Stimulated activated naive CD8-positive, alpha-beta T cell treated with anti-CD3 and anti-CD28 coated beads, Interleukin-15, Interleukin-2, amounts not matched to agents 100 ng/mL and 50 ng/mL, for 24 hours (primary cell): ENCODE measurements at regions not wholly inside any gene's neighbourhood (a gene's known extent, or its start where the extent isn't known, plus 50 kb on each side); places are given as distances from the start of the nearest gene placed in this dataset.
A peak's percentile ranks its signal among the peaks of the same experiment; 100 is the strongest.

Experiments
- H3K27ac Mint-ChIP-seq: one replicate; pipeline ENCODE4 v1.8.0; 2021; ENCODE audit warnings: mild to moderate bottlenecking, mixed read lengths
- H3K27me3 Mint-ChIP-seq: one replicate; pipeline ENCODE4 v1.8.0; 2021; ENCODE audit warnings: mixed read lengths
- H3K36me3 Mint-ChIP-seq: one replicate; pipeline ENCODE4 v1.8.0; 2021; ENCODE audit warnings: low read depth, mixed read lengths
- H3K4me1 Mint-ChIP-seq: one replicate; pipeline ENCODE4 v1.8.0; 2021; ENCODE audit warnings: low read depth, mixed read lengths
- H3K4me3 Mint-ChIP-seq: one replicate; pipeline ENCODE4 v1.8.0; 2021; ENCODE audit warnings: mild to moderate bottlenecking, mixed read lengths
- H3K9me3 Mint-ChIP-seq: one replicate; pipeline ENCODE4 v1.8.0; 2021; ENCODE audit warnings: mixed read lengths

GRCh38 chr6:33915134-33915533 lies 111.3 kb upstream of the MLN start:
- no peaks in the 10 kb centered on the region for H3K9me3 Mint-ChIP-seq
- peaks cover 27% of the 10 kb centered on the region for H3K4me1 Mint-ChIP-seq
- H3K4me3 Mint-ChIP-seq: no peak overlapping the region
- H3K36me3 Mint-ChIP-seq: no peaks in the 10 kb centered on the region
- no peaks in the 10 kb centered on the region for H3K27me3 Mint-ChIP-seq
- no peak overlapping the region for H3K27ac Mint-ChIP-seq

- Mint-ChIP-seq H3K4me3 (peak overlapping the region; percentile 30), H3K36me3 (no peaks in the 10 kb centered on the region), H3K4me1 (peaks cover 27% of the 10 kb centered on the region), H3K9me3 (no peaks in the 10 kb centered on the region), H3K27me3 (no peaks in the 10 kb centered on the region), H3K27ac (peak overlapping the region; percentile 8)
Measured at GRCh38 chr6:33914645-33915044, 110.8 kb upstream of the MLN start.

DNA sequence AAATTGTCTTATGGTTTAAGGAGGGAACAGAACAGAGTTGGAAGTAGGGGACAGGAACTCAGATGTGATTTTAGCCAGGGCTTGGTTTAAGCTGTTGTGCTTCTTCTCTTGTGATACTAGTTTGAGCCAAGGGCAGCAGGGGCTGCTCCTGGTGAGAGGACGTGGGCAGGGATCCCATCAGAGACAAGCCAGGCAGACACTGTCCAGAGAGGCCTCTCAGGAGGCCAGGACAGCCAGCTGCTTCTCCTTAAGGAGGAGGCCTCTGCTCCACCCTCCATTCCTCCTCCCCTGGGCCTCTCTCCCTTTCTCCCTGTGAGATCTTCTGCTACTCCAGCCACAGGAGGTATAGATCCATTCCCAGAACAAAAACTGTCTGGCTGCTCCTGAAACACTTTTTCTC lies 108.4 kb upstream of the MLN start:
- Mint-ChIP-seq H3K9me3 (no peaks in the 10 kb centered on the region), H3K36me3 (no peaks in the 10 kb centered on the region), H3K4me1 (peaks cover 31% of the 10 kb centered on the region), H3K27ac (no peak overlapping the region), H3K4me3 (no peak overlapping the region), H3K27me3 (no peaks in the 10 kb centered on the region)

- H3K27ac Mint-ChIP-seq: peak overlapping the region; percentile 17
- H3K4me3 Mint-ChIP-seq: no peak overlapping the region
- H3K27me3 Mint-ChIP-seq: no peaks in the 10 kb centered on the region
- H3K36me3 Mint-ChIP-seq: no peaks in the 10 kb centered on the region
- H3K9me3 Mint-ChIP-seq: no peaks in the 10 kb centered on the region
- H3K4me1 Mint-ChIP-seq: peaks cover 38% of the 10 kb centered on the region
Measured at GRCh38 chr6:33911488-33911887, 107.7 kb upstream of the MLN start.

GRCh38 chr6:33910594-33910993 lies 106.8 kb upstream of the MLN start:
- H3K27ac Mint-ChIP-seq: no peak overlapping the region
- H3K27me3 Mint-ChIP-seq: no peaks in the 10 kb centered on the region
- no peaks in the 10 kb centered on the region for H3K9me3 Mint-ChIP-seq
- H3K36me3 Mint-ChIP-seq: no peaks in the 10 kb centered on the region
- peaks cover 44% of the 10 kb centered on the region for H3K4me1 Mint-ChIP-seq
- no peak overlapping the region for H3K4me3 Mint-ChIP-seq

GRCh38 chr6:33909737-33910136 lies 105.9 kb upstream of the MLN start:
- Mint-ChIP-seq H3K9me3 (no peaks in the 10 kb centered on the region), H3K4me1 (peaks cover 44% of the 10 kb centered on the region), H3K36me3 (no peaks in the 10 kb centered on the region), H3K4me3 (no peak overlapping the region), H3K27me3 (no peaks in the 10 kb centered on the region), H3K27ac (no peak overlapping the region)

DNA sequence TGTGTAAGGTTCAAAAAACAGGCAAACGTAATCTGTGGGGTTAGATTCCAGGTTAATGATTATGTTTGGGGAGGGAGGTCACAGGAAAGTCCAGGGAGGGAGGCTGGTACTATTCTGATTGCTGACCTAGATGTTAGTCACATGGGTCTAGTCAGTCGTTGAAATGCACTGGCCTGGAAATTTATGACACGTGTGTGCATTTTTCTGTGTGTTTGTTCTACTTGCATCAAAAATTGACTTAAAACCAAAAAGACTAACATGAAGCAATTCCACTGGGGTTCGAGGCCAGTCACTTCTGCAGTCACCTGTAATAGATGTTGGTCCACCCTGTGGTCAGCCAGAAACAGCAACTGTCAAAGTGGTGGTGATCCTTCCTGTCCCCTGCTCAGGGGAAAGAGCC lies 104.2 kb upstream of the MLN start:
- no peak overlapping the region for H3K27ac Mint-ChIP-seq
- no peaks in the 10 kb centered on the region for H3K36me3 Mint-ChIP-seq
- H3K27me3 Mint-ChIP-seq: no peaks in the 10 kb centered on the region
- no peak overlapping the region for H3K4me3 Mint-ChIP-seq
- H3K4me1 Mint-ChIP-seq: peaks cover 44% of the 10 kb centered on the region
- no peaks in the 10 kb centered on the region for H3K9me3 Mint-ChIP-seq

GRCh38 chr6:33907227-33907626 lies 103.4 kb upstream of the MLN start:
- Mint-ChIP-seq H3K36me3 (no peaks in the 10 kb centered on the region), H3K4me3 (no peak overlapping the region), H3K27ac (no peak overlapping the region), H3K27me3 (no peaks in the 10 kb centered on the region), H3K9me3 (no peaks in the 10 kb centered on the region), H3K4me1 (peaks cover 52% of the 10 kb centered on the region)

DNA sequence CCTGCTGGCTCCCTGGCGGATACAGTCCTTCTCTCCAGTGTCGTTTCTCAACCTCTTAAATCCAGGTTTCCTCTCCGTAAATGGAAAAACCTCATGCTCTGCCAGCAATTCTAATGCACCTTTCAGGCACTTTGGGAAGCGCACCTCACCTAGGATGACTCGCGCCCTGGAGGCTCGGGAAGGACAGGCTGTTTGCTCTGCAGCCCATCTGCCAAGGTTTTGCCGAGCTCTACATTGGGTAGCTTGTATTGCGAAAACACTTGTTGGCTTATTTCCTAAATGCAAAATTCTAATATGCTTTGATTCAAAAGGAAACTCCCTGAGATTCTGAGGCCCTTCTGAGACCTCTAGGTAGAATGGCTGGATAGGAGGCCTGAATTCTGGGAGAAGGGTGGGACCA lies 102.6 kb upstream of the MLN start:
- Mint-ChIP-seq H3K27ac (no peak overlapping the region), H3K4me3 (no peak overlapping the region), H3K27me3 (no peaks in the 10 kb centered on the region), H3K4me1 (peaks cover 54% of the 10 kb centered on the region), H3K36me3 (no peaks in the 10 kb centered on the region), H3K9me3 (no peaks in the 10 kb centered on the region)

DNA sequence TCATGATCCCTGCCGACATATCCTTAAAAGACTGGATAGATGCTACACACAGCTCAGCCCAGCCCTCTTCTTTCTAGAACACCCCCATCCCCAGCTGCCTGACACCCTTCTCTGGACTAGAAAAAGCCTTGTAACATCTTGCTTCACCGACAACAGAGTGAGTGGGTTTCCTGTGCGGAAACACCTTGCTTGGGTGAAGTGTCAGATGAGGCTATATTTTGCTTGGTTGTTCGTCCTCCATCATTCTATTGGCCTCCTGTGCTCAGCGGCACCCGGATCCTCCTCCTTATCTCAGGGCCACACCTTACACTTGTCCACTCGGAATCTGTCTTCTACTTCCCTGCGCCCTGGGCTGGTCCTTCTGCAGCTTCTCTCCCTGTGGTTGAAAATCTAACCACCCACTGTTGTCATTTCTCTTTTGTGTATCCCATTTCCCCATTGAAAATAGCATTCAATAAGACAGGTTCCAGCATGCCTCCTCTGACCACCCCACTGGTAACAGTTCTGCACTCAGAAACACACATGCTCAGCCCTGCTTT lies 101.3 kb upstream of the MLN start:
- Mint-ChIP-seq H3K27ac (peak overlapping the region; percentile 14), H3K4me1 (peaks cover 54% of the 10 kb centered on the region), H3K36me3 (no peaks in the 10 kb centered on the region), H3K4me3 (peak overlapping the region; percentile 15), H3K9me3 (no peaks in the 10 kb centered on the region), H3K27me3 (no peaks in the 10 kb centered on the region)

GRCh38 chr6:33904747-33905065 lies 100.9 kb upstream of the MLN start:
- H3K4me1 Mint-ChIP-seq: peaks cover 54% of the 10 kb centered on the region

DNA sequence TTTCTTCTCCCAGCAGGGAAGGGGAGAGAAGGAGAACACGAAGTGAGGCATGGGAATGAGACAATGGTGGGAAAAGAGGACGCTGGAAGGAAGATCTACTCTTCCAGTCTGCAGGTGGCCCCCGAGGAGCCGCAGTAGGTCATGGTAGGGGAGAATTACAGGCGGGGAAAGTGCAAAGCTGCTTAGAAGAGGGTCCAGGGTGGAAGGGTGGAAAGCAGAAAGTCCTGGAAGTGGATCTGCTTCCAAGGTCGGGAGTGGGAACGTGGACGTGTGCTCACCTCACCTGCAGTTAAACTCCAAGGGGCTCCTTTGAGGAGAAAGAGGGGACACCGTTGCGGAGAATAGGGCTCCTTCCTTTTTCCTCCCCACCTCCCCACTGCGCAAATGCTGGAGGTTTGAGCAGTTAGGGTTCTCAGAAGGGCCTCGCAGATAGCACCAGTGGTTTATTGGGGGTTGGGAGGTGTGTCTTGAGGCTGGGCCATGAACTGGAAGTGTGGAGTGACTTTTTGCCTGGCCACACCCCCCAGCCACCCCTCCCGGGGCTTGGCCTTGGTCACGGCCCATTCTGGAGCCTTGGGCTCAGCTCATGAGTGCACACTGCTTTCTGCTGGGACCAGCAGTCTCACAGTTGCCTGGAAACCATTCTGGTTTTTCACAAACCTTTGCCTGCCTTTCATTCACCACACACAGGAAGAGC lies 100.4 kb upstream of the MLN start:
- H3K4me1 Mint-ChIP-seq: peaks cover 54% of the 10 kb centered on the region
- H3K4me3 Mint-ChIP-seq: peak overlapping the region; percentile 44
- no peaks in the 10 kb centered on the region for H3K36me3 Mint-ChIP-seq
- no peaks in the 10 kb centered on the region for H3K9me3 Mint-ChIP-seq
- H3K27ac Mint-ChIP-seq: no peak overlapping the region
- no peaks in the 10 kb centered on the region for H3K27me3 Mint-ChIP-seq

More at GRCh38 chr6:33904747-33905065, 100.9 kb upstream of the MLN start:
- no peaks in the 10 kb centered on the region for H3K36me3 Mint-ChIP-seq
- H3K9me3 Mint-ChIP-seq: no peaks in the 10 kb centered on the region
- H3K27me3 Mint-ChIP-seq: no peaks in the 10 kb centered on the region
- no peak overlapping the region for H3K27ac Mint-ChIP-seq
- peak overlapping the region; percentile 15 for H3K4me3 Mint-ChIP-seq

- Mint-ChIP-seq H3K4me3 (peak overlapping the region; percentile 44), H3K9me3 (no peaks in the 10 kb centered on the region), H3K27ac (no peak overlapping the region), H3K4me1 (peaks cover 54% of the 10 kb centered on the region), H3K36me3 (no peaks in the 10 kb centered on the region), H3K27me3 (no peaks in the 10 kb centered on the region)
Measured at GRCh38 chr6:33903579-33903978, 99.8 kb upstream of the MLN start.

DNA sequence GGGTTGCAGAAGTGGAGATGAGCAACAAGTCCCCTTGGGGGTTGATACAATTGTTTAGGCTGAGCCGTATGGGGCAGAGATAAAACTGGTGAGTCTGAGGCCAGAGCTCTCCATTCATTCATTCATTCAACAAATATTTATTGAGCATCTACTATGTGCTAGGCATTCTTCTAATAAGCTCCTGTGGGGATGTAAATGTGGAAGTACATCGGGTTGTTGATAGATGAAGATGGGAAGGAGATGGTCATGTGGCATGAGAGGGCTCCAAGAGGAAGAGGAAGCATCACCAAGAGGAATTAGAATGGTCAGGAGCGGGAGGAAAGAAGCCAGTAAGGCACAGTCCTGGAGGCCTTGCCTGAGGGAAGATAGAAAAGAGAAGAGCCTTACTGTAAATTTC lies 98.7 kb upstream of the MLN start:
- Mint-ChIP-seq H3K9me3 (no peaks in the 10 kb centered on the region), H3K4me3 (no peak overlapping the region), H3K27me3 (no peaks in the 10 kb centered on the region), H3K36me3 (no peaks in the 10 kb centered on the region), H3K27ac (peak overlapping the region; percentile 3), H3K4me1 (peaks cover 52% of the 10 kb centered on the region)

DNA sequence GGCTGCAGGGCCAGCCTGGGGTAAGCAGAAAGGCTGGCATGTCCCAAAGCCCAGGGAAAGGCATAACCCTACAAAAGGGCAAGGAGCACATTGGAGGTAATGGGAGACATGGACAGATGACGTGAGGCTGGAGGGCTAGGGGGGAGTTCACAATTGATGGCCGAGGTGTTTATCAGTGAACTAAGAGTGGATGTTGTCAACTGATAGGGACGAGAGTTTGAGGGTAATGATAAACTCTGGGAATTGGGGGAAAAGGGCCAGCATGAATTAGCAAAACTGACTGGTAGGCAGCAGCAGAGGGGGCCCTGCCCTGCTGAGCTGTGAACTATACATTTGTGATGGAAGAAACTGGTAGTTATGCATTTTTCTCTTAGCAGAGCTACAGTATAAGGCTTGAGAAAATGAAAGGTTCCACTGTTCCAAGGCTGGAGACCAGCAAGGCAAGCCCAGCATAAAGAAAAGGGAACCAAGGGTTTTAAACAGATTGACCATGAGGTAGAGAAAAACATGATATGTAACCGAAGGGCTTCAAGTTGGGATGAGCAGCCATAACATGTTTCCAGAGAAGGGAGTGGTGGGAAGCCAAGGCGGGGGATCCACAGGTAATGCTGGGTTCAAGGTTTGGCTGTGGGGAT lies 98.1 kb upstream of the MLN start:
- Mint-ChIP-seq H3K4me1 (peaks cover 52% of the 10 kb centered on the region), H3K9me3 (no peaks in the 10 kb centered on the region), H3K4me3 (no peak overlapping the region), H3K27me3 (no peaks in the 10 kb centered on the region), H3K36me3 (no peaks in the 10 kb centered on the region), H3K27ac (no peak overlapping the region)

DNA sequence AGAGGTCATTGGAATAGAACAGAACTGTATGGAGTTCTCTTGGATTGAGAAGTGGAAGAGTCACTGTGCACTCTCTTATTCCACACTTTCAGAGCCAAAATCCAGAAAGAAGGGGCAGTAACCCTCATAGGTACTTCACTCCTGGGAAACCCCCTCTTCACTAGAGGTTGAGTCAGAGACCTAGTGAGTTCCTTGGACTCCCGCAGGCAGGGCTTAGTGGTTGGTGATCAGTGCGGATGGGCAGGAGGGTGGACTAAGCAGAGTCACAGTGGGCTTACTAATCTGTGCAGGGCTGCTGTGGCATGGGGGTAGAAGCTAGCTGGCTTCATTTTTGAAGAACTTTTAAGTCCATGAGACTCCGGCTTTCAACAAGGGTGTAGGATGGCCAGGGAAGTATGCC lies 95.0 kb upstream of the MLN start:
- Mint-ChIP-seq H3K27me3 (no peaks in the 10 kb centered on the region), H3K36me3 (no peaks in the 10 kb centered on the region), H3K9me3 (no peaks in the 10 kb centered on the region), H3K27ac (no peak overlapping the region), H3K4me3 (no peak overlapping the region), H3K4me1 (peaks cover 52% of the 10 kb centered on the region)
